ENCODE measurements at regions not wholly inside any gene's neighbourhood (a gene's known extent, or its start where the extent isn't known, plus 50 kb on each side); places are given as distances from the start of the nearest gene placed in this dataset.

DNA sequence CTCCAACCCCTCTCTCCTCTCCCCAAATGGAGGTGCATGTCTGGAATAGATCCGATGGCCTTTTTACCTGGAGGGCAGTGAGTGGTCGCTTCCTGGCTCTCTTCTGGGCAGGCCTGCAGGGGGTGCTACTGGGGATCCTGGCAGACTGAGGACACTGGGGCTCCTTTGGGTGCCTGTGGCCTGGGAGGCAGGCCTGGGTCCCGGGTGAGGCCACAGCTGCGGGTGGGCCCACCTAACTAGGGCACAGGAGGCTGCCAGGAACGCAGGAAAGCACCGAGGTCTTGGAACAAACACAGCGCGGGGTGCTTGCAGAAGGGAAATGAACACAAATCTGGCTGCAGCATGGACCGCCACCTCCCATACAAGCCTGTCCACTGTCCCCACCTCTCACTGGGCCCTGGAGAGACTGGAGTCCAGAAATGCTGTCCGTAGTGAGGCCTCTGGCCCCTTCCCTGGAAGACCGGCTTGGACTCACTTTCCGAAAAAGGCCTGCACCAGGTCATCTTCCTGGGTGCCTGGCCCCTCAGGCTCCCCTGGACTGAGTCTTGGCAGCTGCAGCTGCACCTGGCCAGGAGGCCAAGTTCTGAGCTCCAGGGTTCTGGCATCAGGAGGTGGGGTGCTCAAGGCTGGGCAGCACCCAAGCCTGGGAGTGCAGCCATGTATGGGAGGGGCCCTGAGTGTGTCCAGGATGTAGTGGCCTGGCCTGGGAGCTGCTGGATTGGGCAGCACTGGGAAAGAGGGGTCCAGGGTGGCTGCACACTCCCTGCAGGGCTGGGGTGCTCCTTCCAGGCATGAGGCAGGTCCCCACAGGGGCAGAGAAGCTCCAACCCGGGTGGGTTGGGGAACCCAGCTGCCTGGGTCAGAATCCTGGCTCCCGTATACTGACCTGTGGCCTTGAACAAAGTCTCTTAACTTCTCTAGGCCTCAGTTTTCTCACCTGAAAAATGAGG, 195.1 kb downstream of the IRF8 start:
- Histone ChIP-seq H3K36me3 (no peaks in the 10 kb centered on the region), H3K9me3 (replicated peaks) (no peaks in the 10 kb centered on the region), H3K4me3 (no peak overlapping the region), H3K4me1 (no peaks in the 10 kb centered on the region), H3K27me3 (no peaks in the 10 kb centered on the region), H3K27ac (no peak overlapping the region)
- no peak for DNase-seq

- no peak overlapping the region for H3K4me3 ChIP-seq
- H3K9me3 ChIP-seq (replicated peaks): no peaks in the 10 kb centered on the region
- H3K27me3 ChIP-seq: no peaks in the 10 kb centered on the region
- H3K27ac ChIP-seq: no peak overlapping the region
- no peaks in the 10 kb centered on the region for H3K4me1 ChIP-seq
- no peaks in the 10 kb centered on the region for H3K36me3 ChIP-seq
- no peak for DNase-seq
Observed at GRCh38 chr16:86095131-86095752, 196.3 kb downstream of the IRF8 start.

DNA sequence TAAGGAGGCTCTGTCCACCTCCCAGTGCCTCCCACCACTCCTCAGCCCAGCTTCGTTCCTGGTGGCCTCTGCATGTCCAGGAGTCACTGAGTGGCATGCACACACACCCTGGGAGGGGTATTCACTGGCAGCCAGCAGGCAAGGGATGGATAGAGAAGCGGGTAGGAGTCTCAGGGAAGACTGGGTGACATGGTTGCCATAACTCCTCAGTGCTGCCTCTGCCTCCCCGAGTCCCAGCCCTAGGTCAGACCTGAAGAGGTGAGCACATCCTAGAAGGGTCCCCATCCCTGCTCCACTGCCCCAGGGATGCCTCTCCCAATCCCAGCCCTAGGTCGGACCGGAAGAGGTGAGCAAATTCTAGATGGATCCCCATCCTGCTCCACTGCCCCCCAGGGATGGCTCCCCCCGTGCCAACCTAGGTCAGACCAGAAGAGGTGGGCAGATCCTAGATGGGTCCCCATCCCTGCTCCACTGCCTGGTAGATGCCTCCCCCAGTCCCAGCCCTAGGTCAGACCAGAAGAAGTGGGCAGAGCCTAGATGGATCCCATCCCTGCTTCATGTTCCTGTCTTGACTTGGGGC, 197.0 kb downstream of the IRF8 start:
- no peak for DNase-seq
- H3K27ac ChIP-seq: no peak overlapping the region

GRCh38 chr16:86096850-86097249, 197.9 kb downstream of the IRF8 start:
- H3K4me3 ChIP-seq: no peak overlapping the region
- no peak for DNase-seq
- H3K27ac ChIP-seq: no peak overlapping the region
- no peaks in the 10 kb centered on the region for H3K27me3 ChIP-seq
- no peaks in the 10 kb centered on the region for H3K9me3 ChIP-seq (replicated peaks)
- H3K36me3 ChIP-seq: no peaks in the 10 kb centered on the region
- H3K4me1 ChIP-seq: no peaks in the 10 kb centered on the region

More for the DNA sequence above, 197.0 kb downstream of the IRF8 start:
- no peaks in the 10 kb centered on the region for H3K27me3 ChIP-seq
- no peaks in the 10 kb centered on the region for H3K9me3 ChIP-seq (replicated peaks)
- H3K4me3 ChIP-seq: no peak overlapping the region
- H3K4me1 ChIP-seq: no peaks in the 10 kb centered on the region
- H3K36me3 ChIP-seq: no peaks in the 10 kb centered on the region

- Histone ChIP-seq H3K36me3 (no peaks in the 10 kb centered on the region), H3K4me1 (no peaks in the 10 kb centered on the region), H3K27me3 (no peaks in the 10 kb centered on the region), H3K27ac (no peak overlapping the region), H3K9me3 (replicated peaks) (no peaks in the 10 kb centered on the region), H3K4me3 (no peak overlapping the region)
- DNase-seq: no peak
Observed at GRCh38 chr16:86099326-86099725, 200.4 kb downstream of the IRF8 start.

DNA sequence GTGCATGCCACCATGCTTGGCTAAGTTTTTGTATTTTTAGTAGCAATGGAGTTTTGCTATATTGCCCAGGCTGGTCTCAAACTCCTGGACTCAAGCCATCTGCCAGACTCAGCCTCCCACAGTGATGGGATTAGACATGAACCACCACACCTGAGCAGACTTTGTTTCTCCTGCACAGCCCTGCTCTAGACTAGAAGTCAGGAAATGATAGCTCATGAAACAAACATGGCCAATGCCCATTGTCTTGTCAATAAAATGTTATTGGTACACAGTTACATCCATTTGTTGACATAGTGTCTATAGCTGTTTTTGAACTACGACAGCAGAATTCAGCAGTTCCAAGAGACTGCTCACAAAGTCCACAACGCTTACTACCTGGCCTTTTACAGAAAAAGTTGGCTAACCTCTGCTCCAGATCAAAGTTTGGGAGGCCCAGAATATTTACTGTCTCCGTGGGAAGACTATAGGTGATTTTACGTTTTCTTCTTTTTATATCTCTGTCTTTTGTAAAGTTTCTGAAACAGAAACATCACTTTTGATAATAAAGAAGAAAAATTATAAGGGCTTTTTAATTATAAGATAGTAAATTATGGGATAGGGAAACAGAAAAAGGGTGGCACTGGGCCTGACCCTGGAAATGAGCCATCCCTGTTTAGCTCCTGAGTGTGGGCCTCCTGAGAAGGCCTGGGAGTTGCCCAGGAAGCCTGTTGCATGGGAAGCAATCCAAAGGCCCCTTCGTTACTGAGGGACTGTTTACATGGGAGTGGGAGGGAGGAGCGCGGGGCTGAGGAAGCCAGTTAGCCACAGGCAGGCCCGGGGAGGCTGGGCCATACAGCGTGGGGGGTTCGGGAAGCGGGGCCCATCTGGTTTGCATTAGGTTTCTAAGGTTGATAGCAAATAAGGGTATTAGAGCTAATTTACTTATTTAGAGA, 201.5 kb downstream of the IRF8 start:
- Histone ChIP-seq H3K4me3 (peak overlapping the region; percentile 5; the same call in 1 of the 2 replicates), H3K9me3 (replicated peaks) (no peaks in the 10 kb centered on the region), H3K36me3 (no peaks in the 10 kb centered on the region), H3K27me3 (no peaks in the 10 kb centered on the region), H3K4me1 (no peaks in the 10 kb centered on the region), H3K27ac (no peak overlapping the region)
- DNase-seq: peak; percentile 30 to 48

DNA sequence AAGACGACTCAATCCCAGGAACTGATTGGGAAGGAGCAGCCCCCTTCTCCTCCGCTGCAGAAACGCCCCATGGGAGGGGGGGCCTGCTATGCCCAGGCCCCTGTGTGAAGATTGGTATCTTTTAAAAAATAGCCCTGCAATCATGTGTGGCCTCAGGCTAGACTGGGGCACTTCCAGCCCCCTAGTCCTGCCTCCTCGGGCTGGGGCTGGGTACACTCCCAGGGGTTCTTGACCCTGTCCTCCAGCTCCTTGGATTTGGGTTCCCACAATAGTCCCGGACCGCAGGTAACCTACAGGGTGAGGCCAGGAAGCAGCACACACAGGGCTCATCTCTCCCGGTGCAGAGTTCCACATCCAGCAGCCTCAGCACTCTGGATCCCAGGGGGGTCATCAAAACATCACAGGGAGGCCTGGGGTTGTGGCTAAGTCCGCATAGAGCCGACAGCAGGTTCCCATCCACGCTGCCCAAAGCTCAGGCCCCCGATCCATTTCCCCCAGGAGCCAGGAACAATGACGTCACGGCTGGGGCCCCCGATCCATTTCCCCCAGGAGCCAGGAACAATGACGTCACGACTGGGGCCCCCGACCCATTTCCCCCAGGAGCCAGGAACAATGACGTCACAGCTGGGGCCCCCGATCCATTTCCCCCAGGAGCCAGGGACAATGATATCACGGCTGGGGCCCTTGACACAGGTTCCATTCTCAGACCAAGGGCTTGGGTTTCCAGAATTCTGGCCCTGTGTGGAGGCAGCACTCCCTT, 202.4 kb downstream of the IRF8 start:
- Histone ChIP-seq H3K9me3 (replicated peaks) (no peaks in the 10 kb centered on the region), H3K4me1 (no peaks in the 10 kb centered on the region), H3K36me3 (no peaks in the 10 kb centered on the region), H3K27me3 (no peaks in the 10 kb centered on the region), H3K27ac (no peak overlapping the region), H3K4me3 (peak overlapping the region; percentile 5; the same call in 1 of the 2 replicates)
- peak in 1 of 2 experiments; percentile 11 for DNase-seq

- no peak for DNase-seq
- H3K9me3 ChIP-seq (replicated peaks): no peaks in the 10 kb centered on the region
- no peak overlapping the region for H3K4me3 ChIP-seq
- no peaks in the 10 kb centered on the region for H3K4me1 ChIP-seq
- H3K36me3 ChIP-seq: no peaks in the 10 kb centered on the region
- H3K27ac ChIP-seq: no peak overlapping the region
- no peaks in the 10 kb centered on the region for H3K27me3 ChIP-seq
Observed at GRCh38 chr16:86101897-86102157, 202.9 kb downstream of the IRF8 start.

GRCh38 chr16:86103320-86103719, 204.4 kb downstream of the IRF8 start:
- no peak for DNase-seq
- Histone ChIP-seq H3K27me3 (no peaks in the 10 kb centered on the region), H3K27ac (no peak overlapping the region), H3K9me3 (replicated peaks) (peaks cover 4% of the 10 kb centered on the region), H3K4me3 (no peak overlapping the region), H3K36me3 (no peaks in the 10 kb centered on the region), H3K4me1 (no peaks in the 10 kb centered on the region)

DNA sequence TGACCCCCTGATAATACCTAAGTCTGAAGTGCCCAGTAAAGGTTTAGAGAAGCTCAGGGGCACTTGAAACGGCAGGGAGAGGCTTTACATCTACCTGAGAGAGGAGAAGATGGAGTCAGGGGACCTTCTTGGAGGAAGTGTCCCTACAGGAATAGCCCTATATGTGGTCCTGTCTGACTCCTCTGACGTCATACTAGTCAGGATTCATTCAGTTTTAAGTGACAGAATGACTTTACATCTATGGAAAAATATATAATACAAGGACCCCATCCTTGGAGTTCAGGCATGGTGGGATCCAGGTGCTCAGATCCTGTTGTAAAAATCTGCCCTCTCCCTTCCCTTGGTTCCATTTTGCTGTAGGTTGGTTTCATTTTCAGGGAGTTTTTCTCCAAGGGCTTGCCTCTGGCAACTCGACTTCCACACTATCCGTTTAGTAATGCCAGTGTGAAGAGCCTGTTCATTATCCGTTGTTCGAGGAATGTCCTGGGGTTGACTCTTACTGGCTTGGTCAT, 205.6 kb downstream of the IRF8 start:
- H3K27me3 ChIP-seq: no peaks in the 10 kb centered on the region
- no peak for DNase-seq
- peaks cover 8% of the 10 kb centered on the region for H3K9me3 ChIP-seq (replicated peaks)
- H3K27ac ChIP-seq: no peak overlapping the region
- no peaks in the 10 kb centered on the region for H3K4me1 ChIP-seq
- no peak overlapping the region for H3K4me3 ChIP-seq
- no peaks in the 10 kb centered on the region for H3K36me3 ChIP-seq

DNA sequence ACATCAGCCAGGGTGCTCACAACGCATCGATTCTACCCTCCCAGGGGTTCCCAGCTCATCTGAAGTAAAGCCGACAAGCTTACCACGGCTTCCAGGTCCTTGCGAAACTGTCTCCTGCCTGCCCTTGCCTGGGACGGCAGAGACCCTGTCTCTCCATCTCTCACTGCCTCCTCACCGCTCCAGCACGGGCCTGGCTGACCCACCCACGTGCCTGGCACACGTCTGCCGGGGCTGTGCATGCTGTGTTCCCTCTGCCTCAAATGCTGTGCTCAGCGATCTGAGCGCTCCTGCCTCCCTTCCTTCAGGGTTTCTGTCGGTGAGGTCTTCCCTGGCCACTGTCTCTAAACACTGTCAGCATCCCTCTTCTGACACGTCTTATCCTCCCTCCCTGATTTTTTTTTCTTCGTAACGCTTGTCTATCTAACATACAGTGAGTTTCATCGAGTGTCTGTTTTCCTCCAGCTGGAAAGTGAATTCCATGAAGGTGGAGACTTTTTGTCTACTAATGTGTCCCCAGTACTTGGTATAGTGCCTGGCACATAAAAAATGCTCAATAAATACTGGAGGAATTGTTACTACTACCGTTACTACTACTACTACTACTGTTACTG, 208.4 kb downstream of the IRF8 start:
- Histone ChIP-seq H3K27me3 (no peaks in the 10 kb centered on the region), H3K4me1 (no peaks in the 10 kb centered on the region), H3K27ac (no peak overlapping the region), H3K36me3 (no peaks in the 10 kb centered on the region), H3K4me3 (no peak overlapping the region), H3K9me3 (replicated peaks) (peaks cover 8% of the 10 kb centered on the region)
- no peak for DNase-seq

DNA sequence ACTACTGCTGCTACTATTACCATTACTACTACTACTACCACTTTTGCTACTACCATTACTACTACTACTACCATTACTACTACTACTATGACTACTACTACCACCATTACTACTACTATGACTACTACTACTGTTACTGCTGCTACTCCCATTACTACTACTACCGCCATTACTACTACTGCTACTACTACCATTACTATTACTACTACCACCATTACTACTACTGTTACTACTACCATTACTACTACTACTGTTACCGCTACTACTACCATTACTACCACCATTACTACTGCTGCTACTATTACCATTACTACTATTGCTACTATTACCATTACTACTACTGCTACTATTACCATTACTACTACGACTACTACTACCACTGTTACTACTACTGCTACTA, 209.1 kb downstream of the IRF8 start:
- no peak for DNase-seq
- Histone ChIP-seq H3K4me1 (no peaks in the 10 kb centered on the region), H3K9me3 (replicated peaks) (peaks cover 8% of the 10 kb centered on the region)

DNA sequence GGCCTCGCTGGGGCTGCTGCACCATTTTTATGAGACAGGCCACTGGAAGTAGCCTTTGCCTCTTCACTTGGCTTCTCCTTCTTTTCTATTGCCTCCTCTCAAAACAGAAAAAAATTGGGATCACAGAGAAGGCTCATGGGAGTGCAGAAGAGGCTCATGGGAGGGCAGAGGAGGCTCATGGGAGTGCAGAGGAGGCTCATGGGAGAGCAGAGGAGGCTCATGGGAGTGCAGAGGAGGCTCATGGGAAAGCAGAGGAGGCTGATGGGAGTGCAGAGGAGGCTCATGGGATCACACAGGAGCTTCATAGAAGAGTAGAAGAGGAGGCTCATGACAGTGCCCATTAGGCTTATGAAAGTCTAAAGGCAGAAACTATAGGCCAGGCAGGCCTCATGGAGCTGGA, 211.2 kb downstream of the IRF8 start:
- no peak overlapping the region for H3K4me3 ChIP-seq
- no peaks in the 10 kb centered on the region for H3K4me1 ChIP-seq
- H3K9me3 ChIP-seq (replicated peaks): peaks cover 8% of the 10 kb centered on the region
- H3K36me3 ChIP-seq: no peaks in the 10 kb centered on the region
- no peak for DNase-seq
- H3K27ac ChIP-seq: no peak overlapping the region
- no peaks in the 10 kb centered on the region for H3K27me3 ChIP-seq

More for the DNA sequence above, 209.1 kb downstream of the IRF8 start:
- Histone ChIP-seq H3K27me3 (no peaks in the 10 kb centered on the region), H3K36me3 (no peaks in the 10 kb centered on the region), H3K4me3 (no peak overlapping the region), H3K27ac (no peak overlapping the region)

Measured in SJCRH30 (cell line).